ENCODE measurements at regions not wholly inside any gene's neighbourhood (a gene's known extent, or its start where the extent isn't known, plus 50 kb on each side); places are given as distances from the start of the nearest gene placed in this dataset.

GRCh38 chr1:223030871-223031400, 112.1 kb downstream of the TLR5 start:
- TF ChIP-seq GATA2 (IDR thresholded peaks at IDR 0.05; ENCODE audit: low read depth, low read length), result no peak
- no peak for TF ChIP-seq GATA3 (IDR thresholded peaks at IDR 0.05; ENCODE audit: low read depth, low read length)
